ENCODE measurements at regions not wholly inside any gene's neighbourhood (a gene's known extent, or its start where the extent isn't known, plus 50 kb on each side); places are given as distances from the start of the nearest gene placed in this dataset.

DNA sequence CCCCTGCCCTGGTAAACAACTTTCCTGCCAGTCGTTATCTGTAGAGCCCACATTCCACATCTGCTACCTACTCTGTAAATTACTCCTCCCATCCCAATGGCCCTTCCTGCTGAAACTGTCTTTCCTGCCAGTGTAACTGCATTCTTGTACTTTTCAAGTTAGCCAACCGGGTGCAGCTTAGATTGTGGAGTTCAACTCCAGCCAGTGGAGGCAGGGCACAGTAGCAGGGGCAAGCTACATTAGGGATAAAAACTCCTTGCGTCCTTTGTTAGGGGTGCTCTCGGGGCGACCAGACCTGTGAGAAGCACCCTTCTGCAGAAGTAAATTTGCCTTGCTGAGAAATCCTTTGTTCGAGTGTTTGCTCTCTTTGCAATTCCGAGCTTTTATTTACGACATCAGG is 639.0 kb upstream of the TYRP1 start:
- DNase-seq (ENCODE audit: low read depth), result no peak
- TF ChIP-seq, protein P1, sequence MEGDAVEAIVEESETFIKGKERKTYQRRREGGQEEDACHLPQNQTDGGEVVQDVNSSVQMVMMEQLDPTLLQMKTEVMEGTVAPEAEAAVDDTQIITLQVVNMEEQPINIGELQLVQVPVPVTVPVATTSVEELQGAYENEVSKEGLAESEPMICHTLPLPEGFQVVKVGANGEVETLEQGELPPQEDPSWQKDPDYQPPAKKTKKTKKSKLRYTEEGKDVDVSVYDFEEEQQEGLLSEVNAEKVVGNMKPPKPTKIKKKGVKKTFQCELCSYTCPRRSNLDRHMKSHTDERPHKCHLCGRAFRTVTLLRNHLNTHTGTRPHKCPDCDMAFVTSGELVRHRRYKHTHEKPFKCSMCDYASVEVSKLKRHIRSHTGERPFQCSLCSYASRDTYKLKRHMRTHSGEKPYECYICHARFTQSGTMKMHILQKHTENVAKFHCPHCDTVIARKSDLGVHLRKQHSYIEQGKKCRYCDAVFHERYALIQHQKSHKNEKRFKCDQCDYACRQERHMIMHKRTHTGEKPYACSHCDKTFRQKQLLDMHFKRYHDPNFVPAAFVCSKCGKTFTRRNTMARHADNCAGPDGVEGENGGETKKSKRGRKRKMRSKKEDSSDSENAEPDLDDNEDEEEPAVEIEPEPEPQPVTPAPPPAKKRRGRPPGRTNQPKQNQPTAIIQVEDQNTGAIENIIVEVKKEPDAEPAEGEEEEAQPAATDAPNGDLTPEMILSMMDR (IDR thresholded peaks at IDR 0.05; ENCODE audit: low read depth, low read length, missing control alignments), result no peak
- in situ Hi-C loops (cut with HindIII; ENCODE audit: low sequenced_read_pairs), result no loop called here
- no peak overlapping the region for H3K4me3 ChIP-seq (ENCODE audit: low read depth, low read length)

DNA sequence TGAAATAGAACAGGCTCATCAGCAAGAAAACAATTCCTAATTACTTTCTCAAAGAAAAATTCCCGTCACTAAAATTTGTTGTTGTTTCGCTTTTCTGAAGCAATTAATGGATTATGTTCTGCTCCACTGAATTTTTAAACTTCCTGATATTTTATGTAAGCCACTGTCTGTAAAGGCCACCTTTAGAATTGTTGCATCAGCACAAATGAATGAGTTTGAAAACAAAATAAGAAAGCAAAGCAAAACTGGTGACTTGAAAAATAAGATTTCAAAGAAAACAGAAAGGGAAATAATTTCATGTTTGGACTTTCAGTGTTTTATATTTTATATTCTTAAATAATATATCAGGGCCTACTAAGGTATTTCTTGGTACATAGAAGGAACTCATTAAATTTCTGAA is 636.3 kb upstream of the TYRP1 start:
- TF ChIP-seq, protein P1 (IDR thresholded peaks at IDR 0.05; ENCODE audit: low read depth, low read length, missing control alignments), result no peak

DNA sequence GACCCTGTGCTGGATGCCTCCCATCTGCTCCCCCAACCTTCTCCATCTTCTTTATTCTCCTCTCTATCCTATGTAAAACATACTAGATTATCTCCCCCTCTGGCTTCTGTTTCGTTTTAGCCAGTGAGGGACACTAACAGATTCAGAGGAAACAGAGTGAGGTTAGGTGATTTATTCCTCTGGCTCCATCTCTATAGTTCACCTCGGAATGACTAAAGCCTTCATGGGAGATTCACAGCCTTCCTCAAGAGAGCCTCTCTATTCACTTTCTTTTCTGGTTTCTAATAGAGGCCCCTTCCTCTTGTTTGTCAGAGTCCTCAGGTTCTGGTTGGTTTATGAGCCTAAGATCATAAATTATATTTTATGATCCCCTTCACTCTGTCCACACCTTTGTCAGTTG is 633.1 kb upstream of the TYRP1 start:
- DNase-seq (ENCODE audit: low read depth), result no peak
- in situ Hi-C loops (cut with HindIII; ENCODE audit: low sequenced_read_pairs), result no loop called here
- TF ChIP-seq, protein P1 (IDR thresholded peaks at IDR 0.05; ENCODE audit: low read depth, low read length, missing control alignments), result no peak
- no peak overlapping the region for H3K4me3 ChIP-seq (ENCODE audit: low read depth, low read length)

More for the DNA sequence above, 636.3 kb upstream of the TYRP1 start:
- in situ Hi-C loops (cut with HindIII; ENCODE audit: low sequenced_read_pairs), result loop anchor here (5.0 kb wide), 1 partner anchor 75 kb away; no protein-coding TSS in a partner anchor
- no peak for DNase-seq (ENCODE audit: low read depth)
- H3K4me3 ChIP-seq (ENCODE audit: low read depth, low read length), result no peak overlapping the region

DNA sequence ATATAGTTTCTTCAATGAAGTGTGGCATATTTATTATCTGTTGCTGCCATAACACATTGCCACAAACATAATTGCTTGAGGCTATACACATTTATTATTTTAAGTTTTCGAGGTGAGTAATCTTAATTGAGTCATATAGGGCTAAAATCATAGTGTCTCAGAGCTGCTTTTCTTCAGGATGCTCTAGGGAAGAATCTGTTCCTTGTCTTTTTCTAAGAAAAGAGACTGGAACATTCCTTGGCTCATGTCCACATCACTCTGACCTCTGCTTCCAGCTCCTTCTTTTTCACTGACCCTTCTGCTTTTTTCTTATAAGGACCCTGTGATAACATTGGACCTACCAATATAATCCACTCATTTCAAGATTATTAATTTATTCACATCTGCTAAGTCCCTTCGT is 632.4 kb upstream of the TYRP1 start:
- in situ Hi-C loops (cut with HindIII; ENCODE audit: low sequenced_read_pairs), result no loop called here
- no peak for DNase-seq (ENCODE audit: low read depth)
- H3K4me3 ChIP-seq (ENCODE audit: low read depth, low read length), result no peak overlapping the region
- TF ChIP-seq, protein P1 (IDR thresholded peaks at IDR 0.05; ENCODE audit: low read depth, low read length, missing control alignments), result no peak

DNA sequence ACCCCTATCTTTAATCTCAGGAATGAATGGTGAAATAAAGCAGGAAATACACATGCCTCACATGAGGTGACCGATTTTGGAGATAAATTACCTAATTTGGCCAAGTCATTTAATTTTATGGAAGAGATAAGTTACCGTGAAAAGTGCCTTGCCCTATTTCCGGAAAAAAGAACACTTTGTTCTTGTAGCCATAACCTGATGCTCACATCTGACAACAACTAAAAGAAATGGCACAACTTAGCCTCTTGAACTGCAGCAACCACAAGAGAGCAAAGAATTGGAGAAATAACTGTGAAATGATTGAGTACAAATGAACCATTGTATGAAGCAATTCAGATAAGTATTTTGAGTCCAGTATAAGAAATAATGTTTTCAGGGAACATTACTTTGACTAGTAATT is 628.1 kb upstream of the TYRP1 start:
- no peak overlapping the region for H3K4me3 ChIP-seq (ENCODE audit: low read depth, low read length)
- TF ChIP-seq, protein P1 (IDR thresholded peaks at IDR 0.05; ENCODE audit: low read depth, low read length, missing control alignments), result no peak
- no peak for DNase-seq (ENCODE audit: low read depth)
- in situ Hi-C loops (cut with HindIII; ENCODE audit: low sequenced_read_pairs), result no loop called here

DNA sequence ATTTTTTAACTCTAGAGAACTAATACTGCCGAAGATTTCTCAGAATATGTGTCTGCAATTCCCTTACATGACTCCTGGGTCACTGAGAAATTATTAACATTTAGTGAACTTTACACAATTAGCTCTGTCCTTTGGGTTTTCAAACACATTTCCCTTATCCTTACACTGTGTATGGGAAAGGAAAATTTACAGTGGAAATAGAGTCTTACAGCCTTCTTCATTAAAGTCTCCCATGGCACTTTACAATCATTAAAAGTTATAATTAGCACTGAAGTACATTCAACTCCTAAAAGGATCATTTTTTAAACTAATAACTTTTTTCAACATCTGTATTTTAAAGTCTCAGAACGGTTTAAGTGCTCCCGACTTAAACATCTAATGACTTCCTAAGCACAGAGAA is 627.5 kb upstream of the TYRP1 start:
- H3K4me3 ChIP-seq (ENCODE audit: low read depth, low read length), result no peak overlapping the region
- TF ChIP-seq, protein P1 (IDR thresholded peaks at IDR 0.05; ENCODE audit: low read depth, low read length, missing control alignments), result no peak
- in situ Hi-C loops (cut with HindIII; ENCODE audit: low sequenced_read_pairs), result no loop called here
- DNase-seq (ENCODE audit: low read depth), result no peak

Data from astrocyte of the cerebellum (primary cell).